Thoracic aorta (tissue), 2 donors: ENCODE measurements at regions not wholly inside any gene's neighbourhood (a gene's known extent, or its start where the extent isn't known, plus 50 kb on each side); places are given as distances from the start of the nearest gene placed in this dataset.
"Not testable (repeated sequence)": the region's sequence is repeated elsewhere in the genome, so short reads cannot be mapped to it uniquely, and the experiment has no call there.

Experiments
- ATAC-seq: fragments of 150-250 bp; one replicate; pipeline ENCODE4 v1.8.0; 2017; ENCODE audit warnings: low read depth; ENCODE audit not compliant: insufficient number of reproducible peaks, low FRiP score
- DNase-seq: peaks from one replicate; pipeline ENCODE4 v3.0.0-alpha.2; 2020; ENCODE audit warnings: low spot score
- H3K27ac ChIP-seq, 2 donors: fragments of 200-600 bp; sonication (generic); 1 replicate in 1 of 2; 2 replicates in 1 of 2; pipeline ENCODE4 v1.5.1; 2016; ENCODE audit warnings: mild to moderate bottlenecking in 2 of 2, moderate library complexity in 2 of 2
- H3K27me3 ChIP-seq: fragments of 200-600 bp; sonication (generic); replicated peaks from 2 replicates; pipeline ENCODE4 v1.6.0; 2016; ENCODE audit warnings: mild to moderate bottlenecking; ENCODE audit not compliant: insufficient read depth
- H3K36me3 ChIP-seq: fragments of 200-600 bp; sonication (generic); one replicate; pipeline ENCODE4 v1.5.1; 2016
- H3K4me1 ChIP-seq, 2 donors: fragments of 200-600 bp; sonication (generic); 1 replicate in 1 of 2; 2 replicates in 1 of 2; pipeline versions ENCODE4 v1.5.1 to v1.6.0; 2016; ENCODE audit warnings: low read depth in 2 of 2, mild to moderate bottlenecking in 1 of 2; ENCODE audit not compliant: control insufficient read depth in 1 of 2
- H3K4me3 ChIP-seq: fragments of 200-600 bp; sonication (generic); 2 replicates; pipeline ENCODE4 v1.5.1; 2016; ENCODE audit warnings: mild to moderate bottlenecking
- H3K9me3 ChIP-seq: fragments of 200-600 bp; sonication (generic); 2 replicates; pipeline ENCODE4 v1.5.1; 2016
- CTCF ChIP-seq: fragments of 200-600 bp; sonication (generic); IDR thresholded peaks from one replicate; pipeline ENCODE4 v1.5.1; 2019; ENCODE audit warnings: antibody characterized with exemption

GRCh38 chr4:27075603-27076002 lies 215.0 kb downstream of the STIM2 start:
- DNase-seq, H3K36me3 ChIP-seq, H3K27ac ChIP-seq, H3K27me3 ChIP-seq, ATAC-seq, H3K9me3 ChIP-seq, H3K4me3 ChIP-seq, H3K4me1 ChIP-seq: not testable (repeated sequence)

GRCh38 chr4:27078934-27079455 lies 218.4 kb downstream of the STIM2 start:
- no peaks in the 10 kb centered on the region for H3K4me1 ChIP-seq
- TF ChIP-seq CTCF: no peak
- DNase-seq: no peak
- no peak overlapping the region for H3K4me3 ChIP-seq
- no peaks in the 10 kb centered on the region for H3K27me3 ChIP-seq
- H3K27ac ChIP-seq: no peak overlapping the region
- ATAC-seq: no peak
- H3K9me3 ChIP-seq: no peaks in the 10 kb centered on the region
- H3K36me3 ChIP-seq: no peaks in the 10 kb centered on the region

- H3K27ac ChIP-seq: no peak overlapping the region
- H3K4me1 ChIP-seq: peaks cover 11 to 12% of the 10 kb centered on the region in 2 donors
- DNase-seq (no peak), ATAC-seq (no peak)
- no peak for TF ChIP-seq CTCF
- no peaks in the 10 kb centered on the region for H3K36me3 ChIP-seq
- H3K4me3 ChIP-seq: no peak overlapping the region
- H3K27me3 ChIP-seq: peaks cover 6% of the 10 kb centered on the region
- no peaks in the 10 kb centered on the region for H3K9me3 ChIP-seq
Measured at GRCh38 chr4:27081675-27082586, 221.3 kb downstream of the STIM2 start.

GRCh38 chr4:27082776-27083175 lies 222.1 kb downstream of the STIM2 start:
- Histone ChIP-seq H3K36me3 (no peaks in the 10 kb centered on the region), H3K27ac (no peak overlapping the region), H3K4me3 (no peak overlapping the region), H3K27me3 (peaks cover 6% of the 10 kb centered on the region), H3K9me3 (no peaks in the 10 kb centered on the region), H3K4me1 (peaks cover 11 to 12% of the 10 kb centered on the region in 2 donors)
- no peak for TF ChIP-seq CTCF
- DNase-seq: no peak
- ATAC-seq: no peak

GRCh38 chr4:27084685-27085361 lies 224.2 kb downstream of the STIM2 start:
- DNase-seq (no peak), ATAC-seq (no peak)
- Histone ChIP-seq H3K27ac (no peak overlapping the region), H3K36me3 (no peaks in the 10 kb centered on the region), H3K9me3 (no peaks in the 10 kb centered on the region), H3K27me3 (peaks cover 6% of the 10 kb centered on the region), H3K4me1 (peaks cover 11 to 12% of the 10 kb centered on the region in 2 donors), H3K4me3 (peak overlapping the region; percentile 62)
- TF ChIP-seq CTCF: no peak
